GM12864 (cell line): ENCODE measurements at regions not wholly inside any gene's neighbourhood (a gene's known extent, or its start where the extent isn't known, plus 50 kb on each side); places are given as distances from the start of the nearest gene placed in this dataset.

ENCODE experiments used
- DNase-seq: peaks from one replicate; pipeline ENCODE4 v3.0.0-alpha.2; 2011; ENCODE audit warnings: low read depth
- H3K4me3 ChIP-seq: 2 replicates; pipeline ENCODE4 v1.5.1; 2011; ENCODE audit warnings: mild to moderate bottlenecking, low read depth, low read length, control low read depth
- CTCF ChIP-seq: IDR thresholded peaks from 2 replicates; pipeline ENCODE4 v1.5.1; 2011; ENCODE audit warnings: low read depth, mild to moderate bottlenecking, moderate library complexity, low read length, control low read depth, inconsistent platforms; ENCODE audit errors: missing control alignments

DNA sequence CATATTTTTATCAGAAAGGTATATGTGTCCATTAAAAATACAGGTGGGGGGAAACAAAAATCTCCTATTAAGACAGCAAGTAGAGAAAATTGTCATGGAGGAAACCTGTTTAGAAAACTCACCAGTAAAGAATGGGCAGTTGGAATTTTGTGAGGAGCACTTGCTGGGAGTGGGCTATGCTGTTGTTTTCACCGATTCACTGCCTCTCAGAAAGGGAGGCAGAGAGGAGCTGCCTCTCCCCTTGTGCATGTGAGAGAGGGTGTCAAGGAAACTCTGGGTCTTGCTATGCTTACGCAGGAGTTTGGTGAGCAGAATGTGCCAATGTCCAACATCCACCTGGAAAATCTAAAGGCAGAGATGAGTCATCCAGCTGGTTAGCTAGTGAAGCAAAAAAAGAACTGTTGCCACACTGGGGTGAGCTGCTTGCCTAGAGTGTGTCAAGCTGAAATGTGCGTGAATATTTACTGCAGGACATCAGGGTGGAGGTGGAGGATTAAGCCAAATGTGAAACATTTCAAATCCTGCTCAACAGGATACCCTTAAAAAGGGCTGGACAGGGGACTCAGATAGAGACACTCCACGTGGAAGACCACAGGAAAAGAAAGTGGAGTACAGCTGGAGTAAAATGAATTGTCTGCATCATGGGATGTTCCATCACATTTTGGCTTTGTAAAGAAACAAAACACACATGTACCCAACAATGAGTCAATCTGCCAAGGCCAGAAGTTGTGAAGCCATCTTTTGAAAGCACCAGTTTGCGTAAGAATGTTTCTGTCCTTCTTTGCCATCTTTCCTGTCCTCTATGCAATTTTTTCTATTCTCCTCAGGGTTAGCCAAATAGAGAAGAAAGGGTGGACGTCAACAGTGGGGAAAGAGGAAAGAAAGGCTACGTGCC lies 449.7 kb upstream of the MPDZ start:
- TF ChIP-seq CTCF: no peak
- H3K4me3 ChIP-seq: no peak overlapping the region
- no peak for DNase-seq

DNA sequence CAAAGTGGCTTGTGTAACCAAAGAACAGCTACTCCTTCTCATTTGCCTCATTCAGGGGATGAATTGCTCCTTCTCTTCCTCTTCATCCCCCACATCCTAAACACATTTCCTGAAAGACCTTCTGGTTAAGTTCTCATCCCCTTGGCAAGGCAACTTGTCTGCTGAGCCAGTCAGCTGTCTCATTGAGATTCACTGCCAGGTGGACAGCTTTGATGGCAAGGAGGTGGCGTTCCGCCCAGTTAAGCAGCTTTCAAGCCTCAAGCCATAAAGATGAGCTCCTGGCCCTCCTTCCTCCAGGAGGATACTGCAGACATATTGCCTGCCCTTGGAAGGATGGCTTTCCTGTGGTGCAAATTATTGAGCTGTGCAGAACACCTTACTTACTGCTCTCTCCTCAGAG lies 448.6 kb upstream of the MPDZ start:
- no peak overlapping the region for H3K4me3 ChIP-seq
- no peak for TF ChIP-seq CTCF
- no peak for DNase-seq

DNA sequence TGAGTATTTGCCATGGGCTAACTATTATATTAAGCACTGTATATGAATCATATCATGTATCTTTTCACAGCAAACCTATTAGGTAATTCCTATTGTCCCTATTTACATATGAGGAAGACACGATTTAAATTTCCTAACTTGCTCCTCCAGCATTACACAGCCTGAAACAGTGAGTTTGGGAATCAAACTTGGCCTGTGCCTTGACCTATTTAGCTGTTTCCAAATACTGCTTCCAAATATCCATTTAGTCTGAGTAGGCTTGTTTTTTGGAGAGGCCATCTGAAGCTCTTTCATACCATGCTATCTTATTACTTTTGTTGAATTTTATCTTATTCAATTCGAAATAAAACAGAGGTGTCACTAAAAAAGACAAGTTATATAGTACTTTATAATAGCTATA lies 447.3 kb upstream of the MPDZ start:
- no peak for TF ChIP-seq CTCF
- no peak for DNase-seq

GRCh38 chr9:13725516-13725915 lies 446.0 kb upstream of the MPDZ start:
- no peak for DNase-seq
- H3K4me3 ChIP-seq: no peak overlapping the region
- no peak for TF ChIP-seq CTCF

More for the DNA sequence above, 447.3 kb upstream of the MPDZ start:
- H3K4me3 ChIP-seq: no peak overlapping the region

DNA sequence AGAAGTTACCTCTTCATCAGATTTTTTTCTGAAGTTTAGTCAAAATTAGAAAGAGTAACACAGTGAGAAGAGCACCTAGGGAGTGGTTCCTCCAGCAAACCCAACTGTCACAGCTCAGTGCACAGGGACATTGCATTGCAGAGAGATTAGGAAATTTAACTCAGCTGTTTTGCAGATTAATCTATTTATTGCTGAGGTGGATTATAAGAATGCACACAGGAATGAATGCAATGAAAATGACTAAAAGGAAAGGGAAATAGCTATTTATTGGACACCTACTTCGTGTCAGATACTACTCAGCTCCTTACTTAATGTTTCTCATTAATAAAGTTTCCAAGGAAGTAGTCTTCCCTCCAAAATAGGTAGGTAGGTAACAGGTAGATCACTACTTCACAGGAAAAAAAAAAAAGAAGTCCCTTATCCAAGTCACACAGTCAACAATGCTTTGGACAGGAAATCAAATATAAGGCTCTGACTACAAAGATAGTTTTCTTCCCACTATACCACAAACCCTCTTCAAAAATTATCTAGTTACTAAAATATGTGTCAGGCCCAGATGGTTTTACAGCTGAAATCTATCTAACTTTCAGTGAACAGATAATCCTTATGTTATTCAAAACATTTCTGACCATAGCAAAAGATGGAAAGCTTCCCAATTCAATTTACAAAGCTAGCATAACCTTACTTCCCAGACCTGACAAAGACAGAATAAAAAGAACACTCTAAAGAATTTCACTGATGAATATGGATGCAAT lies 442.2 kb upstream of the MPDZ start:
- no peak overlapping the region for H3K4me3 ChIP-seq
- no peak for TF ChIP-seq CTCF
- DNase-seq: no peak

GRCh38 chr9:13719981-13720676 lies 440.6 kb upstream of the MPDZ start:
- H3K4me3 ChIP-seq: no peak overlapping the region
- no peak for TF ChIP-seq CTCF
- no peak for DNase-seq
